ENCODE measurements at regions not wholly inside any gene's neighbourhood (a gene's known extent, or its start where the extent isn't known, plus 50 kb on each side); places are given as distances from the start of the nearest gene placed in this dataset.
"Not testable (repeated sequence)": the region's sequence is repeated elsewhere in the genome, so short reads cannot be mapped to it uniquely, and the experiment has no call there.

GRCh38 chr5:106290841-106291240 is 1379.9 kb downstream of the EFNA5 start:
- no peaks in the 10 kb centered on the region for H3K36me3 Mint-ChIP-seq (ENCODE audit: low read depth)
- H3K4me1 Mint-ChIP-seq (ENCODE audit: low read depth) = no peaks in the 10 kb centered on the region
- H3K4me3 Mint-ChIP-seq = no peak overlapping the region
- no peaks in the 10 kb centered on the region for H3K9me3 Mint-ChIP-seq
- H3K27ac Mint-ChIP-seq = no peak overlapping the region
- H3K27me3 Mint-ChIP-seq (ENCODE audit: low read depth) = no peaks in the 10 kb centered on the region
- no peak for DNase-seq (ENCODE audit: low spot score)

GRCh38 chr5:106288979-106289378 is 1381.8 kb downstream of the EFNA5 start:
- H3K36me3 Mint-ChIP-seq (ENCODE audit: low read depth) = no peaks in the 10 kb centered on the region
- no peak overlapping the region for H3K4me3 Mint-ChIP-seq
- H3K27me3 Mint-ChIP-seq (ENCODE audit: low read depth) = no peaks in the 10 kb centered on the region
- no peak for DNase-seq (ENCODE audit: low spot score)
- no peaks in the 10 kb centered on the region for H3K4me1 Mint-ChIP-seq (ENCODE audit: low read depth)
- H3K27ac Mint-ChIP-seq = no peak overlapping the region
- H3K9me3 Mint-ChIP-seq = no peaks in the 10 kb centered on the region

DNA sequence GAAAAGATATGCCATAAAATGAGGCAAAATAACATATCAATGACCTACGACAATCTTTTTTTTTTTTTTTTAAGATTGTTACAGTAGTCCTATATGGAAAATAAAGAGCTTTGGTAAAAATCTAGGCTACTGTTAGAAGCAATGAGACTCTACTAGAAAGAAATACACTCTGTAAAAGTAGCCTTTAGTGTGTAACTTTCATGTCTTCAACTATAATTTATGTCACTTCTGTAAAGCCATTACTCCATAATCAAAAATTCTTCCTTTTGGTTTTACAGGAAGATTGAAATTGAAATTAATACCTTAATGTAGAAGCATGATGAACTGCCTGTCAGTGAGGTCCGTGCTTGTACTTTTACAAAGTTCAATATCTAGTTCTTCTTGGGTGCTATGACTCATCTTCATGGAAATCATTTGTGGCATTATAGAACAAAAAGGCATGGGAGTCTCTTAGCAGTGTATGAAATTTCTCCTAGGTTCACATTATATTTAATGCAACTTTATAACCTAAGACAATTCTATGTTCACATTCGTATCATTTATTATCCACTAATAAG is 1393.1 kb downstream of the EFNA5 start:
- Mint-ChIP-seq H3K27ac (no peak overlapping the region), H3K4me3 (no peak overlapping the region), H3K9me3 (peaks cover under 1% of the 10 kb centered on the region), H3K4me1 (ENCODE audit: low read depth) (no peaks in the 10 kb centered on the region), H3K36me3 (ENCODE audit: low read depth) (no peaks in the 10 kb centered on the region), H3K27me3 (ENCODE audit: low read depth) (no peaks in the 10 kb centered on the region)
- no peak for DNase-seq (ENCODE audit: low spot score)

GRCh38 chr5:106269252-106269843 is 1401.4 kb downstream of the EFNA5 start:
- no peak overlapping the region for H3K4me3 Mint-ChIP-seq
- DNase-seq (ENCODE audit: low spot score) = no peak
- no peak overlapping the region for H3K27ac Mint-ChIP-seq
- no peaks in the 10 kb centered on the region for H3K4me1 Mint-ChIP-seq (ENCODE audit: low read depth)
- H3K27me3 Mint-ChIP-seq (ENCODE audit: low read depth) = no peaks in the 10 kb centered on the region
- peaks cover 7% of the 10 kb centered on the region for H3K9me3 Mint-ChIP-seq
- H3K36me3 Mint-ChIP-seq (ENCODE audit: low read depth) = no peaks in the 10 kb centered on the region

- Mint-ChIP-seq H3K9me3 (peaks cover 3% of the 10 kb centered on the region), H3K4me1 (ENCODE audit: low read depth) (no peaks in the 10 kb centered on the region), H3K27me3 (ENCODE audit: low read depth) (no peaks in the 10 kb centered on the region), H3K27ac (no peak overlapping the region), H3K36me3 (ENCODE audit: low read depth) (no peaks in the 10 kb centered on the region), H3K4me3 (no peak overlapping the region)
- no peak for DNase-seq (ENCODE audit: low spot score)
Measured at GRCh38 chr5:106267256-106267655, 1403.5 kb downstream of the EFNA5 start.

DNA sequence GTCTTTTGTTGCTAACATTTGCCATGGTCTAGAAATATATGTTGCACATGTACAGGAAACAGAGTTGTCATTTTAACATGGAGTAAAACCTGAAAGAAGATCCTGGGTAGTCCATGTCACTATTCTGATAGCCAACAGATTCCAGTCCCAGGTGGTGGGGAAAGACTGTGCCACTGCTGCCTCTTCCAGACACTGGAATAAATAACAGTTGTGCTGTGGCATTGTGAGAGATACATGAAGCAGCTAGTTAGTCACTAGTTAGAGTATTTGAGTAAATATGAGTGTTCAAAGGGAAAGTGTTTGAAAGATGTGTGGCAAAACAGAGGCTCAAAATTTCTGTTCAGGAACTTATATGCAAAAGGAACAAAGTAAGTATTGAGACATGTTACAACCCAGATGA is 1408.3 kb downstream of the EFNA5 start:
- Mint-ChIP-seq H3K4me3 (no peak overlapping the region), H3K9me3 (no peaks in the 10 kb centered on the region), H3K4me1 (ENCODE audit: low read depth) (no peaks in the 10 kb centered on the region), H3K27ac (no peak overlapping the region), H3K36me3 (ENCODE audit: low read depth) (no peaks in the 10 kb centered on the region), H3K27me3 (ENCODE audit: low read depth) (no peaks in the 10 kb centered on the region)
- DNase-seq (ENCODE audit: low spot score) = no peak

- H3K27me3 Mint-ChIP-seq (ENCODE audit: low read depth); H3K4me3 Mint-ChIP-seq; H3K36me3 Mint-ChIP-seq (ENCODE audit: low read depth); H3K27ac Mint-ChIP-seq; H3K4me1 Mint-ChIP-seq (ENCODE audit: low read depth); DNase-seq (ENCODE audit: low spot score); H3K9me3 Mint-ChIP-seq: not testable (repeated sequence)
Measured at GRCh38 chr5:106259431-106260090, 1411.2 kb downstream of the EFNA5 start.

- peaks cover 5% of the 10 kb centered on the region for H3K9me3 Mint-ChIP-seq
- no peak for DNase-seq (ENCODE audit: low spot score)
- no peak overlapping the region for H3K27ac Mint-ChIP-seq
- no peak overlapping the region for H3K4me3 Mint-ChIP-seq
- H3K4me1 Mint-ChIP-seq (ENCODE audit: low read depth) = no peaks in the 10 kb centered on the region
- H3K27me3 Mint-ChIP-seq (ENCODE audit: low read depth) = no peaks in the 10 kb centered on the region
- no peaks in the 10 kb centered on the region for H3K36me3 Mint-ChIP-seq (ENCODE audit: low read depth)
Measured at GRCh38 chr5:106258591-106259125, 1412.1 kb downstream of the EFNA5 start.

DNA sequence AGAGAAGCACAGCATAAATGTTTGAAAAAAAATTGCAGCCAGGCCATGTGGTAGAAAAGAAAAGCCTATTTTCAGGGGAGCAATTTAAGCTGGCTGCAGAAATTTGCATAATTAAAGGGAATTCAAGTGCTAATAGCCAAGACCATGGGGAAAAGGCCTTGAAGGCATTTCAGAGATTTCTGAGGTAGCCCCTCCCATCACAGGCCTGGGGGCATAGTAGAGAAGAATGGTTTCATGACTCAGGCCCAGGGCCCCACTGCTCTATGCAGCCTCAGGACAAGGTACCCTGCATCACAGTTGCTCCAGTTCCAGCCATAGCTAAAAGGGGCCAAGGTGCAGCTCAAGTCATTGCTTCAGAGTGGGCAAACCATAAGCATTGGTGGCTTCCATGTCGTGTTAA is 1416.0 kb downstream of the EFNA5 start:
- no peaks in the 10 kb centered on the region for H3K36me3 Mint-ChIP-seq (ENCODE audit: low read depth)
- peaks cover 5% of the 10 kb centered on the region for H3K9me3 Mint-ChIP-seq
- H3K27ac Mint-ChIP-seq = no peak overlapping the region
- no peak for DNase-seq (ENCODE audit: low spot score)
- no peak overlapping the region for H3K4me3 Mint-ChIP-seq
- H3K4me1 Mint-ChIP-seq (ENCODE audit: low read depth) = no peaks in the 10 kb centered on the region
- no peaks in the 10 kb centered on the region for H3K27me3 Mint-ChIP-seq (ENCODE audit: low read depth)

DNA sequence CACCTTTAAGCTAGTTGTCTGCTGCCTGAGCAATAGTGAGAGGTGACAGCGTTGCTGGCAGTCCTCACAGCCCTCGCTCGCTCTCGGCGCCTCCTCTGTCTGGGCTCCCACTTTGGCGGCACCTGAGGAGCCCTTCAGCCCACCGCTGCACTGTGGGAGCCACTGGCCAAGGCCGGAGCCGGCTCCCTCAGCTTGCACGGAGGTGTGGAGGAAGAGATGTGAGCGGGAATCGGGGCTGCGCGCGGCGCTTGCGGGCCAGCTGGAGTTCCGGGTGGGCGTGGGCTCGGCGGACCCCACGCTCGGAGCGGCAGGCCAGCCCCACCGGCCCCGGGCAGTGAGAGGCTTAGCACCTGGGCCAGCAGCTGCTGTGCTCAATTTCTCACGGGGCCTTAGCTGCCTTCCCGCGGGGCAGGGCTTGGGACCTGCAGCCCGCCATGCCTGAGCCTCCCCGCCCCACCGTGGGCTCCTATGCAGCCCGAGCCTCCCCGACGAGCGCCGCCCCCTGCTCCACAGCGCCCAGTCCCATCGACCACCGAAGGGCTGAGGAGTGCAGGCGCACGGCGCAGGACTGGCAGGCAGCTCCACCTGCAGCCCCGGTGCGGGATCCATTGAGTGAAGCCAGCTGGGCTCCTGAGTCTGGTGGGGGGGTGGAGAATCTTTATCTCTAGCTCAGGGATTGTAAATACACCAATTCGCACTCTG is 1424.5 kb downstream of the EFNA5 start:
- not testable (repeated sequence) for H3K27ac Mint-ChIP-seq; H3K27me3 Mint-ChIP-seq (ENCODE audit: low read depth); H3K4me1 Mint-ChIP-seq (ENCODE audit: low read depth); DNase-seq (ENCODE audit: low spot score); H3K36me3 Mint-ChIP-seq (ENCODE audit: low read depth); H3K4me3 Mint-ChIP-seq
- H3K9me3 Mint-ChIP-seq = peaks cover 27% of the 10 kb centered on the region

GRCh38 chr5:106241409-106241808 is 1429.3 kb downstream of the EFNA5 start:
- H3K36me3 Mint-ChIP-seq (ENCODE audit: low read depth) = no peaks in the 10 kb centered on the region
- H3K9me3 Mint-ChIP-seq = peaks cover 26% of the 10 kb centered on the region
- no peak overlapping the region for H3K4me3 Mint-ChIP-seq
- no peaks in the 10 kb centered on the region for H3K4me1 Mint-ChIP-seq (ENCODE audit: low read depth)
- no peaks in the 10 kb centered on the region for H3K27me3 Mint-ChIP-seq (ENCODE audit: low read depth)
- no peak for DNase-seq (ENCODE audit: low spot score)
- H3K27ac Mint-ChIP-seq = no peak overlapping the region

GRCh38 chr5:106205916-106206571 is 1464.7 kb downstream of the EFNA5 start:
- H3K36me3 Mint-ChIP-seq (ENCODE audit: low read depth) = no peaks in the 10 kb centered on the region
- no peak for DNase-seq (ENCODE audit: low spot score)
- peaks cover 32% of the 10 kb centered on the region for H3K9me3 Mint-ChIP-seq
- H3K4me3 Mint-ChIP-seq = no peak overlapping the region
- H3K27me3 Mint-ChIP-seq (ENCODE audit: low read depth) = no peaks in the 10 kb centered on the region
- no peaks in the 10 kb centered on the region for H3K4me1 Mint-ChIP-seq (ENCODE audit: low read depth)
- H3K27ac Mint-ChIP-seq = no peak overlapping the region

DNA sequence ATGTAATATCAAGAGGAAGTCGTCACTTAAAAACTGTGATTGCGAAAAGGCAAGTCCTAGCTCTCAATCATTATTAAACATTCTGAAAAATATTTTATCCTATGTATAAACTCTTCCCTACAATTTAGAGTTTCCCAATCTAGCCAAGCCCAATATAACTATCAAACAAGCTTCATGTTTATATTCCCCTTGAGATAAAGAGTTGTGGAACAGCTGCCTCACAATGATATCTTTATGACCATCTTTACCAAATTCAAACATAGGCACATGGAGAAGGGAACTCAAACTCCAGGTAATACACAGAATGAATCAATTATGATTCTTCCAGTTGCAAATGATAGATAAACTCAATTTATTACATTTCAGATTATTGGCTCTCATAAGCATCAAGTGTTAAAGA is 1468.7 kb downstream of the EFNA5 start:
- no peaks in the 10 kb centered on the region for H3K27me3 Mint-ChIP-seq (ENCODE audit: low read depth)
- H3K4me1 Mint-ChIP-seq (ENCODE audit: low read depth) = no peaks in the 10 kb centered on the region
- H3K36me3 Mint-ChIP-seq (ENCODE audit: low read depth) = no peaks in the 10 kb centered on the region
- DNase-seq (ENCODE audit: low spot score) = no peak
- H3K4me3 Mint-ChIP-seq = no peak overlapping the region
- peaks cover 20% of the 10 kb centered on the region for H3K9me3 Mint-ChIP-seq
- no peak overlapping the region for H3K27ac Mint-ChIP-seq

DNA sequence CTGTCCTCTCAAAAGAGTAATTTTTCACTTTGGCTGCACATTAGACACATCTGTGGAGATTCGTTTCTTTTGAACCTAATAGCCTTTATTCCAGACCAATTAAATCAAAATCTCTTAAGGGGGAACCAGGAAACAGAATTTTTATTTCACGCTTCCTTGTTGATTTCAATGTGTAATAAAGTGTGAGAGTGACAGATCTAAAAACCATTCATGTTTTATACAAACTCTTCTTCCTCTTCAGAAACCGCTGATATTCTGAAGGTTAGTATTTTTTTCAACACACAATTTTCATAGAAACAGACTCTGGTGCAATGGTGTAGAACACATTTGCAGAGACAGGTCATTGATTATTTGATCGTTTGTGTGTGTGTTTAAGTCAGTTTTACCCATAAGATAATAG is 1469.8 kb downstream of the EFNA5 start:
- Mint-ChIP-seq H3K27me3 (ENCODE audit: low read depth) (no peaks in the 10 kb centered on the region), H3K27ac (no peak overlapping the region), H3K9me3 (peaks cover 20% of the 10 kb centered on the region), H3K4me1 (ENCODE audit: low read depth) (no peaks in the 10 kb centered on the region), H3K4me3 (no peak overlapping the region), H3K36me3 (ENCODE audit: low read depth) (no peaks in the 10 kb centered on the region)
- DNase-seq (ENCODE audit: low spot score) = no peak

Measured in T-helper 2 cell treated with Interferon-gamma antibody and Interleukin-4, amounts not matched to agents 5 μg/mL and 100 μg/mL, for 36 hours (primary cell).